Neuron (in vitro differentiated cells): ENCODE measurements at regions not wholly inside any gene's neighbourhood (a gene's known extent, or its start where the extent isn't known, plus 50 kb on each side); places are given as distances from the start of the nearest gene placed in this dataset.
"Not testable (repeated sequence)": the region's sequence is repeated elsewhere in the genome, so short reads cannot be mapped to it uniquely, and the experiment has no call there.

ENCODE experiments used
- H2AFZ ChIP-seq: one replicate; pipeline ENCODE4 v1.6.1; 2013; ENCODE audit warnings: low read depth, mild to moderate bottlenecking, inconsistent platforms, low read length, moderate library complexity
- H3K27me3 ChIP-seq: one replicate; pipeline ENCODE4 v1.6.1; 2013; ENCODE audit warnings: low read length; ENCODE audit not compliant: insufficient read depth
- H3K36me3 ChIP-seq: one replicate; pipeline ENCODE4 v1.6.1; 2013; ENCODE audit warnings: low read length; ENCODE audit not compliant: insufficient read depth
- H3K4me1 ChIP-seq: one replicate; pipeline ENCODE4 v1.6.1; 2013; ENCODE audit warnings: low read length; ENCODE audit not compliant: insufficient read depth
- H3K4me3 ChIP-seq: 2 replicates; pipeline ENCODE4 v1.5.1; 2013; ENCODE audit warnings: mild to moderate bottlenecking, low read length, moderate library complexity
- H3K9me3 ChIP-seq: one replicate; pipeline ENCODE4 v1.6.1; 2013; ENCODE audit warnings: low read length

DNA sequence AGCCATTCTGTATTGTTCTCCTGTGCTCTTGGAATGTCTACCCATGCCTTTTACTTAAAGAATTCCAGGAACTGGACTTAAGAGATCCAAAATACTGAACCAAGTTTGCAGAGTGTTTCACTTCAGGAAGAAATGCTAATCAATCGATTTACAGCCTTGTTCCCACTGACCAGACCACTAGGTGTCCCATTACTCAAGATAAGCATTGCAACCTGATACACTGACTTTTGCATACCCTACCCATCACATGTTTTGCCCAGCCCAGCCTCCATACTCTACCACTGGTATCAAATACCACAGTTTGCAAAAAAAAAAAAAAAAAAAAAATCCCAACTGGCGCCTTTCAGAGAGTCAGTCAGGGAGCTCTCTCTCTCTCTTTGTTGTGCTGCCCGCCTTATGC is 550.8 kb downstream of the CDH9 start:
- Histone ChIP-seq H3K36me3 (no peaks in the 10 kb centered on the region), H3K4me1 (peaks cover 1% of the 10 kb centered on the region), H3K27me3 (no peaks in the 10 kb centered on the region), H3K4me3 (no peak overlapping the region), H2AFZ (no peak overlapping the region), H3K9me3 (peaks cover under 1% of the 10 kb centered on the region)

DNA sequence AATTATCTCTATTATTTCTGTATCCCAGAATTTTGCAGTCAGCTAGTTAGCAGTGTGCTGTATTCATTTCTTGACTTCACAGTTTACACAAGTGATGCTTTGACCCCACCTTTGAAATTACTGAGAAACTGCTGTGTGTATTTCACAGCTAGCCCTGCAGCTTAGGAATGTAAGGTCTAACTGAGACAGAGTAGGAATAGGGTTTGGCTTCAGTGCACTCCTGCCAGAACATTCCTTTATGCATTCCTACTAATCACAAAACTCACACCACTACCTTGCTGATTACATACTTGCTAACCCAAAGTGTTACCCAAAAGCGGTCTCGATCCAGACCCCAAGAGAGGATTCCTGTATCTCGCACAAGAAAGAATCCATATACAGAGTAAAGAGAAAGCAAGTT is 551.8 kb downstream of the CDH9 start:
- H3K9me3 ChIP-seq: no peaks in the 10 kb centered on the region
- no peak overlapping the region for H2AFZ ChIP-seq
- peaks cover 1% of the 10 kb centered on the region for H3K4me1 ChIP-seq
- no peaks in the 10 kb centered on the region for H3K27me3 ChIP-seq
- no peak overlapping the region for H3K4me3 ChIP-seq
- no peaks in the 10 kb centered on the region for H3K36me3 ChIP-seq

DNA sequence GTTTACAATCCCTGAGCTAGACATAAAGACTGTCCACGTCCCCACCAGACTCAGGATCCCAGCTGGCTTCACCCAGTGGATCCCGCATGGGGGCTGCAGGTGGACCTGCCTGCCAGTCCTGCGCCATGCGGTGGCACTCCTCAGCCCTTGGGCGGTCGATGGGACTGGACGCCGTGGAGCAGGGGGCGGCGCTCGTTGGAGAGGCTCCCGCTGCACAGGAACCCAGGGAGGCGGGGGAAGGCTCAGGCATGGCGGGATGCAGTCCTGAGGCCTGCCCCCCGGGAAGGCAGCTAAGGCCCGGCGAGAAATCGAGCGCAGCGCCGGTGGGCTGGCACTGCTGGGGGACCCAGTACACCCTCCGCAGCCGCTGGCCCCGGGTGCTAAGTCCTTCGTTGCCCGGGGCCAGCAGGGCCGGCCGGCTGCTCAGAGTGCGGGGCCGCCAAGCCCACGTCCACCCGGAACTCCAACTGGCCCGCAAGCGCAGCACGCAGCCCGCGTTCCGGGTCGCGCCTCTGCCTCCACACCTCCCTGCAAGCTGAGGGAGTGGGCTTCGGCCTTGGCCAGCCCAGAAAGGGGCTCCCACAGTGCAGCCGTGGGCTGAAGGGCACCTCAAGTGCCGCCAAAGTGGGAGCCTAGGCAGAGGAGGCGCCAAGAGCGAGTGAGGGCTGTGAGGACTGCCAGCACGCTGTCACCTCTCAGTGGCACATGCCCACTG is 553.1 kb downstream of the CDH9 start:
- not testable (repeated sequence) for H3K4me1 ChIP-seq, H3K9me3 ChIP-seq, H3K27me3 ChIP-seq, H3K4me3 ChIP-seq, H2AFZ ChIP-seq, H3K36me3 ChIP-seq

DNA sequence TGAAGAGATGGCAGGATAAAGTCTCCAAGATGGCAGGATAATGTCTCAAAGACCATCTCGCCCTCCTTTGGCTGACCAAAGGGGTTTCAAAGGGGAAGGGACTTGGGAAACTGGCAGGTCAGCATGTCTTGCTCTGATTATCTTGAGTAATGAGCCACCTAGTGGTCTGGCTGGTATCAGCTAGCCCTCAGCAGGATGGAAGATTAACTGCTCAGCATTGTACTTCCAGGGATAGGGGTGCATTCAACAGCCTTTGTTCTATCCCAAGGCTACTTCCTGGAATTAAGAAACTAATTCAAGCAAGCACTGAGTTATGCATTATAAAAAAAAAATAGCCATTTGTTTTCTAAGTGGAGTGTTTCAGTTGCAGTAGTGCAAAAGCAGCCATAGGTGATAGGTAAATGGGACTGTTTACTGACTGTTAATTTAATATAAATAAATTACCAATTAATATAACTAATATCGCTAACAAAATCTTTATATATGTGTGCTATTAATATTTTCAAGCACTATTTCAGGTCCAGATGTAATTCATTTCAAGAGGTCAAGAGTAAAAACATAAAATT is 555.5 kb downstream of the CDH9 start:
- Histone ChIP-seq H3K4me3 (no peak overlapping the region), H3K4me1 (peaks cover 1% of the 10 kb centered on the region), H2AFZ (no peak overlapping the region), H3K36me3 (no peaks in the 10 kb centered on the region), H3K27me3 (no peaks in the 10 kb centered on the region), H3K9me3 (no peaks in the 10 kb centered on the region)

DNA sequence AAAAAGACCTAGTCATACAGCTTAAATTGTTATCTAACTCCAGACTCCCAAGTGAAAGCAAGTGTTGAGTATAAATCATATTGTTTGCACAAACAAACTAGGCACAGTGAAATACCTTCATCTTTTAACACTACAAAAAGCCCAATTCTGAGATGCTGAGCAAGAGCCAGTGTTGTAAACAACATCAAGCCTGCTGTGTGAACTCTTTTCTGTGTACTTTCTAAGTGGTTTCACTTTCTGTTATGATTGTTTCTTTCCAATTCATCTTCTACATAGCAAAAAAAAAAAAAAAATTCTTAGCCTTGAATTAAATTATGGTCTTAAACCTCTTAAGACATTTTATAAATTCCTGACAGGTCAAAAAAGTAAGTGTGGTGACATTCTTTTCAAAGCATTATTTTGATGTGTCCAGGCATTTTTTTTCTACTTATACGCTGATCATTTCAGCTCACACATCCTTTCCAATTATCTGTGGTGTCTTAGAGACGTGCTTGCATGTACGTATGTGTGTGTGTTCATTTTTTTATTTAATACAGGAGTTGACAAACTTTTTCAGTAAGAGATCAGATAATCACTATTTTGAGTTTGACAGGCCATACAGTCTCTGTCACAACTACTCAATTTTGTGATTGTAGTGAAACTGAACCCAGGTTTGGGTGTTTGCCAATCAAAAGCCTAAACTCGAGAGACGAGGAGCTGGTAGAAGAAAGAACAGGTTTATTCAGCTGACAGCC is 556.1 kb downstream of the CDH9 start:
- Histone ChIP-seq H3K27me3 (no peaks in the 10 kb centered on the region), H2AFZ (no peak overlapping the region), H3K36me3 (no peaks in the 10 kb centered on the region), H3K4me1 (peaks cover 1% of the 10 kb centered on the region), H3K4me3 (no peak overlapping the region), H3K9me3 (no peaks in the 10 kb centered on the region)

DNA sequence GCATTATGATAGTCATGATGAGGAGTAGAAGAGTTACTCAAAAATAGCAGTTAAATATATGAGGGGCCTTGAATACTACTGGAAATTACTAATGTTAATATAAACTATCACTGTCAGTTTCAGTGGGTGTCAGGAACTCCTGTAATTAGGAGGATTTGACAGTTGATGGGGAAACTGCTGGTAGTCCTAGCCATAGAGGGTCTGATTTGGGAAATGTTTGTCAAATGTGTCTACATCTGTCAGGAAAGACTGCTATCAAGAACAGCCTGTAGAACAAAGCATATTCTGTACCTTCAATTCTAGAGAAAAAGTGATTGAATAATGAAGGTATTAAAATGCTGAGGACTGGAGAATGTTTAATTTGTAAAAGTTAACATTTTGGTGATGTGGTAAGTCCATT is 567.9 kb downstream of the CDH9 start:
- H3K27me3 ChIP-seq: no peaks in the 10 kb centered on the region

DNA sequence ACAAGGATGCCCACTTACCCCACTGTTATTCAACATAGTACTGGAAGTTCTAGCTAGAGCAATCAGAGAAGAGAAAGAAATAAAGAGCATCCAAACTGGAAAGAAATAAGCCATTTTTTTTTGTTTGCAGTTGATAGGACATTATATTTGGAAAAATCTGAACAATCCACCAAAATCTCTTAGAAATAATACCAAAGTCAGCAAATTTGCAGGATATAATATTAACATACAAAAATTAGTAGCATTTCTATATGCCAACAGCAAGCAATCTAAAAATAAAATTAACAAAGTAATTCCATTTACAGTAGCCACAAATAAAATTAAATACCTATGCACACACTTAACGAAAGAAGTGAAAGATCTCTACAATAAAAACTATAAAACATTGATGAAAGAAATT is 599.3 kb downstream of the CDH9 start:
- Histone ChIP-seq H3K4me1 (no peaks in the 10 kb centered on the region), H3K4me3 (no peak overlapping the region), H3K27me3 (no peaks in the 10 kb centered on the region), H3K36me3 (no peaks in the 10 kb centered on the region), H3K9me3 (no peaks in the 10 kb centered on the region), H2AFZ (no peak overlapping the region)

More for the DNA sequence above, 567.9 kb downstream of the CDH9 start:
- Histone ChIP-seq H3K9me3 (no peaks in the 10 kb centered on the region), H3K36me3 (no peaks in the 10 kb centered on the region), H3K4me1 (no peaks in the 10 kb centered on the region), H3K4me3 (no peak overlapping the region), H2AFZ (no peak overlapping the region)

DNA sequence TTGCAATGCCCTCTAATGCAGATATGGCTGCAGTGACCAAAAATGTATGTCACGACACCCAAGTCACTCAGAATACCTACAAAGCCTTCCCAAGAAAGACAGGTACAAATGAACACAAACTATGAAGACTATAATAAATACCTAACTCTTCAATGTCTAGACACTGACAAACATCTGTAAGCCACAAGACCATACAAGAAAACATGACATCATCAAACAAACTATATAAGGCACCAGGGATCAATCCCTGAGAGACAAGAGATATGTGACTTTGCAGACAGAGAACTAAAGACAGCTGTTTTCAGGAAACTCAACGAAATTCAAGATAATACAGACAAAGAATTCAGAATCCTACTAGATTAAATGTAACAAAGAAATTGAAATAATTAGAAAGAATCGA is 603.7 kb downstream of the CDH9 start:
- Histone ChIP-seq H3K4me1 (no peaks in the 10 kb centered on the region), H2AFZ (no peak overlapping the region), H3K9me3 (no peaks in the 10 kb centered on the region), H3K4me3 (no peak overlapping the region), H3K36me3 (no peaks in the 10 kb centered on the region), H3K27me3 (no peaks in the 10 kb centered on the region)

DNA sequence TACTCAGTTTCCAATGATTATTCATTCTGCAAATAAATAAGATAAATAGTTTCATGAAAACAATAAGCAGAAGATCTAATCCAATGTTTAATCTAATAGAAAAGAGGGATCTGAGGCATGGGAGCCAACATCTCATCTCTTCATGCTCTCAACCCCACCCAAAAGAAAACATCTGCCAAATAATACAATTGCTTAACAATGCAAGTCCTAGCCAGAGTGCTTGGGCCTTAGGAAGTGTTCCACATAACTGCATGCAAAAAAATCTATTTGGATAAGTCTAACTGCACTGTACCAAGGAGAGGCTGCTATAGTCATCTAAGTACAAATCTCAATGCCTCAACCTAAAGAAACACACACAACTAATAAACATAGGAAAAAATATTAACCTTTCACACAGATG is 606.0 kb downstream of the CDH9 start:
- H3K9me3 ChIP-seq: no peaks in the 10 kb centered on the region
- no peaks in the 10 kb centered on the region for H3K36me3 ChIP-seq
- no peaks in the 10 kb centered on the region for H3K27me3 ChIP-seq
- H3K4me1 ChIP-seq: no peaks in the 10 kb centered on the region
- no peak overlapping the region for H3K4me3 ChIP-seq
- H2AFZ ChIP-seq: no peak overlapping the region

DNA sequence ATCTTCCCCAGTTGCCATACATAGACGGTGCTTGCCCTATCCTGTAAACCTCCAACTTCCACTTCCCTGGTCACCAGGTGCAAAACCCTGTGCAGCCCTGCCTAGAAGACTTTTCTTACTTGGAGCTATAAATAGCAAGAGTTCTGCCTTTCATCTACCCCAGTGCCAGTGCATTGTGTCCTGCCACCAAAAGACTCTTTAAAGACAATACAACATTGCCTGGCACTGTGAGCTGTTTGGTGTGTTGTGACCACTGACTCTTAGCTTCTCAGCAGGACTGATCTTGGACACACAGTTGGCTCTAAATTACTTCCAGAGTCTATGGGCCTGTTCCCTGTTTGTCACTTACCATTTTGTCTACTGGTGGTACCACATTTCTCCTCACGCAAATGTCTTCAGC is 608.1 kb downstream of the CDH9 start:
- H3K9me3 ChIP-seq: no peaks in the 10 kb centered on the region
- no peak overlapping the region for H3K4me3 ChIP-seq
- no peaks in the 10 kb centered on the region for H3K4me1 ChIP-seq
- H2AFZ ChIP-seq: no peak overlapping the region
- H3K27me3 ChIP-seq: no peaks in the 10 kb centered on the region
- H3K36me3 ChIP-seq: no peaks in the 10 kb centered on the region

DNA sequence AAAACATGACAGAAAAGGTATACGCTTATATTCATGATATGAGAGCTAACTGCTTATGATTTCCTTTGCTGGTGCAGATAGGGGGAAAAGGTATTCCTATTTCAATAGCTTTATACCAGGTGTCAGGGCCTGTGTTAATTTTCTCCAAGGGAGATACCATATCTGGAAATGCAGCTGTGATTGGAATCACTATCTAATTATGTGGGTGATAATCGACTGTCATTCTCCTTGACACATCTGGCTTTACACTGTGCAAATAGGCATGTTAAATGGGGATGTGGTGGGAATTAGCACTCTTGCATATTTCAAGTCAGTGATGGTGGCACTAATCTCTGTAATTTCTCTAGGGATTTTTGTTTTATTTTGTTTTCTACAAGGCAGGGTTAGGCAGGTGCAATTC is 611.1 kb downstream of the CDH9 start:
- Histone ChIP-seq H3K27me3 (no peaks in the 10 kb centered on the region), H3K4me3 (no peak overlapping the region), H3K36me3 (no peaks in the 10 kb centered on the region), H2AFZ (no peak overlapping the region), H3K4me1 (no peaks in the 10 kb centered on the region), H3K9me3 (no peaks in the 10 kb centered on the region)

DNA sequence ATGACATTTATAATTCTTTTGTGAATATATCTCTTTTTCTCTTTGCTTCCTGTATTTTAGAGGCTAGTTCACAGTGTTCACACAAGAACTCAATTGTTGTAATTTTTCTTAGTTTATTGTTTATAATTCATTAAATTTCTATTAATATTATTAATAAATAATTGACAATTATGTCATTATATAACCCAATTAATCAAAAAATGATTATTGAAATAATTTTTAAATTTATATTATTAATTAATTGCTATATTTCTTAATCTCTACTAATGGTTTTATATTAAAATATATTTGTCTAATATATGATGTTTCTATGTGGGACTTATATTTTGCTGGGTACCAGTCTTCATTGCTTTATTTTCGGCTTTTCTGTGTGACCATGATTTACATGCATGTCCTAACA is 618.4 kb downstream of the CDH9 start:
- Histone ChIP-seq H3K9me3 (no peaks in the 10 kb centered on the region), H3K36me3 (no peaks in the 10 kb centered on the region)

DNA sequence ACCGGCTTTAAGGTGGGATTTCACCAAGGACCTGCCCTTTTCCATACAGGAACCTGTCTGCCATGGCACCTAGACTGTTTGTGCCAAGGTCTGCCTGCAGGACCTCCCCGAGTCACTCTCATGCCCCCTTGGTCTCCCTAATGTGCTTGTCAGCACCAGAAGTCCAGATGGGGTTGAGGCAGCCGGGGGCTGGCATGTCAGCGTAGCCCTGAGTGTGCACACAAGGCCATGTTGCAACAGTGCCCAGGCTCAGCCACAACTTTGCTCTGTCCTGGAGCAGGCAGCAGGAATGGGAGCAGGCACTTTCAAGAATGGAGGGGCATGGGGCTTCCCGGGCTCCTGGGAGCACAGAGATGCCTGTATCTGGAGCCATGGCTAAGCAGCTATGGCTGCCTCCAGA is 621.5 kb downstream of the CDH9 start:
- Histone ChIP-seq H2AFZ (peak overlapping the region; percentile 27), H3K27me3 (no peaks in the 10 kb centered on the region)

More for the DNA sequence above, 618.4 kb downstream of the CDH9 start:
- Histone ChIP-seq H3K4me3 (no peak overlapping the region), H3K4me1 (no peaks in the 10 kb centered on the region), H3K27me3 (no peaks in the 10 kb centered on the region), H2AFZ (no peak overlapping the region)

More for the DNA sequence above, 621.5 kb downstream of the CDH9 start:
- Histone ChIP-seq H3K4me3 (no peak overlapping the region), H3K36me3 (no peaks in the 10 kb centered on the region), H3K9me3 (no peaks in the 10 kb centered on the region), H3K4me1 (no peaks in the 10 kb centered on the region)
